Naive thymus-derived CD4-positive, alpha-beta T cell (primary cell): ENCODE measurements at regions not wholly inside any gene's neighbourhood (a gene's known extent, or its start where the extent isn't known, plus 50 kb on each side); places are given as distances from the start of the nearest gene placed in this dataset.

Source experiments
- ATAC-seq: fragments of 150-1000 bp; cut with Tn5 transposase; 2 replicates; pipeline ENCODE4 v1.10.0; 2021; ENCODE audit warnings: mild to moderate bottlenecking, moderate library complexity
- CTCF ChIA-PET: fragments of 350-600 bp; sonication (Branson Sonifier 250); formaldehyde crosslinking; loops from one replicate; lab custom pipeline; 2021; ENCODE audit warnings: antibody characterized with exemption; lab: Charles Lee
- POLR2A ChIA-PET: fragments of 350-600 bp; sonication (Branson Sonifier 250); formaldehyde crosslinking; loops from one replicate; lab custom pipeline; 2021; ENCODE audit warnings: antibody characterized with exemption, inconsistent platforms; lab: Charles Lee
- DNase-seq, 9 donors: peaks; one replicate each; pipeline versions ENCODE4 v3.0.0 to v3.0.0-alpha.2; 2020 to 2022; ENCODE audit warnings: mixed read lengths in 1 of 9
- H3K27ac ChIP-seq: one replicate; pipeline ENCODE4 v1.7.0; 2013; ENCODE audit warnings: mild to moderate bottlenecking, low read depth, low read length, moderate library complexity
- H3K27me3 ChIP-seq, 2 donors: one replicate each; pipeline ENCODE4 v1.7.0; 2013; ENCODE audit warnings: low read length in 2 of 2, mild to moderate bottlenecking in 2 of 2, moderate library complexity in 2 of 2; ENCODE audit not compliant: control insufficient read depth in 2 of 2, insufficient read depth in 2 of 2
- H3K36me3 ChIP-seq, 3 experiments: 1 replicate in 2 of 3; 2 replicates in 1 of 3; pipeline ENCODE4 v1.7.0; 2013; ENCODE audit warnings: low read length in 3 of 3, mild to moderate bottlenecking in 3 of 3, moderate library complexity in 1 of 3; ENCODE audit not compliant: insufficient read depth in 3 of 3, control insufficient read depth in 2 of 3
- H3K4me1 ChIP-seq, 2 donors: one replicate each; pipeline ENCODE4 v1.7.0; 2013; ENCODE audit warnings: low read length in 2 of 2, mild to moderate bottlenecking in 2 of 2, moderate library complexity in 1 of 2; ENCODE audit not compliant: control insufficient read depth in 2 of 2, insufficient read depth in 2 of 2
- H3K4me3 ChIP-seq: 2 replicates; pipeline ENCODE4 v1.7.0; 2013; ENCODE audit warnings: mild to moderate bottlenecking, low read length
- H3K9me3 ChIP-seq, 3 experiments: 1 replicate in 2 of 3; 2 replicates in 1 of 3; pipeline ENCODE4 v1.7.0; 2013; ENCODE audit warnings: low read length in 3 of 3; ENCODE audit not compliant: control insufficient read depth in 2 of 3
- H3K27ac Mint-ChIP-seq, 9 donors: one replicate each; pipeline ENCODE4 v1.8.0; 2020 to 2022; ENCODE audit warnings: mixed read lengths in 9 of 9, mild to moderate bottlenecking in 8 of 9, moderate library complexity in 5 of 9, inconsistent platforms in 2 of 9
- H3K27me3 Mint-ChIP-seq, 5 donors: one replicate each; pipeline ENCODE4 v1.8.0; 2021 to 2022; ENCODE audit warnings: mixed read lengths in 5 of 5, mild to moderate bottlenecking in 1 of 5
- H3K36me3 Mint-ChIP-seq, 5 donors: one replicate each; pipeline ENCODE4 v1.8.0; 2020 to 2022; ENCODE audit warnings: mixed read lengths in 5 of 5, mild to moderate bottlenecking in 3 of 5, inconsistent platforms in 1 of 5
- H3K4me1 Mint-ChIP-seq, 7 donors: one replicate each; pipeline ENCODE4 v1.8.0; 2020 to 2022; ENCODE audit warnings: mixed read lengths in 7 of 7, mild to moderate bottlenecking in 3 of 7, inconsistent platforms in 1 of 7
- H3K4me3 Mint-ChIP-seq, 10 donors: one replicate each; pipeline ENCODE4 v1.8.0; 2020 to 2022; ENCODE audit warnings: mild to moderate bottlenecking in 10 of 10, mixed read lengths in 10 of 10, moderate library complexity in 6 of 10, inconsistent platforms in 2 of 10
- H3K9me3 Mint-ChIP-seq, 11 donors: one replicate each; pipeline ENCODE4 v1.8.0; 2020 to 2022; ENCODE audit warnings: mixed read lengths in 11 of 11, mild to moderate bottlenecking in 4 of 11, inconsistent platforms in 1 of 11, moderate library complexity in 1 of 11
- intact Hi-C, 2 donors: fragments of 100-400 bp; cut with micrococcal nuclease; formaldehyde crosslinking; loops; one replicate each; pipeline ENCODE4 v1.15.1; 2023

- Histone ChIP-seq H3K27me3 (no peaks in the 10 kb centered on the region), H3K9me3 (no peaks in the 10 kb centered on the region), H3K4me3 (no peak overlapping the region), H3K4me1 (no peaks in the 10 kb centered on the region), H3K27ac (no peak overlapping the region), H3K36me3 (no peaks in the 10 kb centered on the region)
- ATAC-seq (peak; percentile 58), DNase-seq (peak in 6 of 9 donors; percentile 2 to 55 (median 39))
- no peak overlapping the region for H3K27ac Mint-ChIP-seq
- peaks cover 0 to 8% (median 0%) of the 10 kb centered on the region in 11 donors for H3K9me3 Mint-ChIP-seq
- H3K4me3 Mint-ChIP-seq = no peak overlapping the region
- ChIA-PET POLR2A (no interaction called here), CTCF (interaction anchor here (0.7 kb wide), 1 partner anchor 18 kb away, joined by 3 read pairs; no protein-coding TSS in a partner anchor)
- H3K36me3 Mint-ChIP-seq = peaks cover 0 to 2% (median 0%) of the 10 kb centered on the region in 5 donors
- H3K27me3 Mint-ChIP-seq = no peaks in the 10 kb centered on the region
- intact Hi-C loops = loop anchor here (1.0 to 2.0 kb wide), 3 partner anchors 364 to 1090 kb away; no protein-coding TSS in a partner anchor
- H3K4me1 Mint-ChIP-seq = peaks cover 0 to 18% (median 0%) of the 10 kb centered on the region in 7 donors
Measured at GRCh38 chr3:31132132-31132769, 237.8 kb upstream of the GADL1 start.

DNA sequence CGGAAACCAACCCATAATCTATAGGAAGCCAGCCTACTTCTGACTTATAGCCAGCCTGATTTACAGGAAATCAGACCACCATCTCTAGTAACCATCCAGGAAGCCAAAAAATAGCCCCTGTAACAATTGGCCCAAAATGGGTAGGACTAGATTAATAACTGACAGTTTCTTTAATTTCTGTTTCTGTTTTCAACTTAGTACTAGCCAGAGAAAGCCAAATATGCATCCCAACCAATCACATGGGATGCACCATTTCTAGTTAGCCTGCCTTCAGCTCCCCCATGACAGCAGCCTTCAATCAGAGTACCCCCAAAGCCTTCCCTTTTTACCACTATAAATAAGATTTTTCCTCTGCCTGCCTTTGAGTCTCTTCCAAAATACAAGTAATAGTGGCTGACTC, 239.1 kb upstream of the GADL1 start:
- intact Hi-C loops = loop anchor here in 1 of 2 donors (2.0 kb wide), 1 partner anchor 1021 kb away; no protein-coding TSS in a partner anchor
- Mint-ChIP-seq H3K9me3 (peaks cover 0 to 8% (median 0%) of the 10 kb centered on the region in 11 donors), H3K36me3 (peaks cover 0 to 2% (median 0%) of the 10 kb centered on the region in 5 donors), H3K27me3 (no peaks in the 10 kb centered on the region), H3K27ac (no peak overlapping the region), H3K4me3 (no peak overlapping the region), H3K4me1 (peaks cover 0 to 18% (median 0%) of the 10 kb centered on the region in 7 donors)
- Histone ChIP-seq H3K4me1 (no peaks in the 10 kb centered on the region), H3K27ac (no peak overlapping the region), H3K4me3 (no peak overlapping the region), H3K36me3 (no peaks in the 10 kb centered on the region), H3K27me3 (no peaks in the 10 kb centered on the region), H3K9me3 (no peaks in the 10 kb centered on the region)
- ChIA-PET CTCF (interaction anchor here (0.6 kb wide), 1 partner anchor 940 kb away, joined by 3 read pairs; no protein-coding TSS in a partner anchor), POLR2A (no interaction called here)
- no peak for DNase-seq
- ATAC-seq = no peak

GRCh38 chr3:31135546-31135945, 241.1 kb upstream of the GADL1 start:
- intact Hi-C loops = no loop called here
- no peak overlapping the region for H3K4me3 Mint-ChIP-seq
- H3K4me1 Mint-ChIP-seq = peaks cover 0 to 12% (median 0%) of the 10 kb centered on the region in 7 donors
- no peak for DNase-seq
- H3K27ac Mint-ChIP-seq = no peak overlapping the region
- H3K9me3 ChIP-seq = no peaks in the 10 kb centered on the region
- no peaks in the 10 kb centered on the region for H3K4me1 ChIP-seq
- H3K36me3 ChIP-seq = no peaks in the 10 kb centered on the region
- no peak for ATAC-seq
- H3K27me3 ChIP-seq = no peaks in the 10 kb centered on the region
- H3K27me3 Mint-ChIP-seq = no peaks in the 10 kb centered on the region
- H3K4me3 ChIP-seq = no peak overlapping the region
- POLR2A ChIA-PET = no interaction called here
- CTCF ChIA-PET = no interaction called here
- peaks cover 0 to 2% (median 0%) of the 10 kb centered on the region in 5 donors for H3K36me3 Mint-ChIP-seq
- no peak overlapping the region for H3K27ac ChIP-seq
- peaks cover 0 to 8% (median 0%) of the 10 kb centered on the region in 11 donors for H3K9me3 Mint-ChIP-seq

- ChIA-PET POLR2A (no interaction called here), CTCF (interaction anchor here (0.8 kb wide), 1 partner anchor 1096 kb away, joined by 3 read pairs; no protein-coding TSS in a partner anchor)
- Histone ChIP-seq H3K27me3 (no peaks in the 10 kb centered on the region), H3K9me3 (no peaks in the 10 kb centered on the region), H3K36me3 (no peaks in the 10 kb centered on the region), H3K27ac (no peak overlapping the region), H3K4me3 (no peak overlapping the region), H3K4me1 (no peaks in the 10 kb centered on the region)
- H3K9me3 Mint-ChIP-seq = peaks cover 0 to 8% (median 0%) of the 10 kb centered on the region in 11 donors
- no peaks in the 10 kb centered on the region for H3K36me3 Mint-ChIP-seq
- DNase-seq = no peak
- no peaks in the 10 kb centered on the region for H3K27me3 Mint-ChIP-seq
- peaks cover 0 to 8% (median 0%) of the 10 kb centered on the region in 7 donors for H3K4me1 Mint-ChIP-seq
- no peak overlapping the region for H3K4me3 Mint-ChIP-seq
- intact Hi-C loops = no loop called here
- H3K27ac Mint-ChIP-seq = no peak overlapping the region
- ATAC-seq = no peak
Measured at GRCh38 chr3:31137718-31138465, 243.4 kb upstream of the GADL1 start.

GRCh38 chr3:31140470-31140869, 246.0 kb upstream of the GADL1 start:
- ChIA-PET CTCF (no interaction called here), POLR2A (interaction anchor here (0.9 kb wide), 1 partner anchor 11 kb away, joined by 3 read pairs; no protein-coding TSS in a partner anchor)
- Mint-ChIP-seq H3K9me3 (peaks cover 0 to 8% (median 0%) of the 10 kb centered on the region in 11 donors), H3K27ac (no peak overlapping the region), H3K4me3 (no peak overlapping the region), H3K36me3 (no peaks in the 10 kb centered on the region), H3K4me1 (peaks cover 0 to 5% (median 0%) of the 10 kb centered on the region in 7 donors), H3K27me3 (no peaks in the 10 kb centered on the region)
- ATAC-seq (no peak), DNase-seq (no peak)
- Histone ChIP-seq H3K27ac (no peak overlapping the region), H3K27me3 (no peaks in the 10 kb centered on the region), H3K4me1 (no peaks in the 10 kb centered on the region), H3K4me3 (no peak overlapping the region), H3K9me3 (no peaks in the 10 kb centered on the region), H3K36me3 (no peaks in the 10 kb centered on the region)
- intact Hi-C loops = no loop called here

- H3K9me3 Mint-ChIP-seq = peaks cover 0 to 11% (median under 1%) of the 10 kb centered on the region in 11 donors
- no peak overlapping the region for H3K4me3 Mint-ChIP-seq
- intact Hi-C loops = no loop called here
- CTCF ChIA-PET = no interaction called here
- no peak overlapping the region for H3K27ac ChIP-seq
- H3K27me3 Mint-ChIP-seq = no peaks in the 10 kb centered on the region
- H3K27ac Mint-ChIP-seq = peak overlapping the region in 1 of 9 donors; percentile 33
- POLR2A ChIA-PET = no interaction called here
- no peaks in the 10 kb centered on the region for H3K36me3 ChIP-seq
- no peaks in the 10 kb centered on the region for H3K4me1 ChIP-seq
- H3K4me3 ChIP-seq = no peak overlapping the region
- H3K27me3 ChIP-seq = no peaks in the 10 kb centered on the region
- DNase-seq = no peak
- ATAC-seq = no peak
- H3K36me3 Mint-ChIP-seq = no peaks in the 10 kb centered on the region
- H3K9me3 ChIP-seq = peaks cover 0 to 2% (median 0%) of the 10 kb centered on the region in 3 experiments
- peaks cover 0 to 9% (median 0%) of the 10 kb centered on the region in 7 donors for H3K4me1 Mint-ChIP-seq
Measured at GRCh38 chr3:31142139-31142538, 247.7 kb upstream of the GADL1 start.
